ENCODE measurements at regions not wholly inside any gene's neighbourhood (a gene's known extent, or its start where the extent isn't known, plus 50 kb on each side); places are given as distances from the start of the nearest gene placed in this dataset.
"Not testable (repeated sequence)": the region's sequence is repeated elsewhere in the genome, so short reads cannot be mapped to it uniquely, and the experiment has no call there.

DNA sequence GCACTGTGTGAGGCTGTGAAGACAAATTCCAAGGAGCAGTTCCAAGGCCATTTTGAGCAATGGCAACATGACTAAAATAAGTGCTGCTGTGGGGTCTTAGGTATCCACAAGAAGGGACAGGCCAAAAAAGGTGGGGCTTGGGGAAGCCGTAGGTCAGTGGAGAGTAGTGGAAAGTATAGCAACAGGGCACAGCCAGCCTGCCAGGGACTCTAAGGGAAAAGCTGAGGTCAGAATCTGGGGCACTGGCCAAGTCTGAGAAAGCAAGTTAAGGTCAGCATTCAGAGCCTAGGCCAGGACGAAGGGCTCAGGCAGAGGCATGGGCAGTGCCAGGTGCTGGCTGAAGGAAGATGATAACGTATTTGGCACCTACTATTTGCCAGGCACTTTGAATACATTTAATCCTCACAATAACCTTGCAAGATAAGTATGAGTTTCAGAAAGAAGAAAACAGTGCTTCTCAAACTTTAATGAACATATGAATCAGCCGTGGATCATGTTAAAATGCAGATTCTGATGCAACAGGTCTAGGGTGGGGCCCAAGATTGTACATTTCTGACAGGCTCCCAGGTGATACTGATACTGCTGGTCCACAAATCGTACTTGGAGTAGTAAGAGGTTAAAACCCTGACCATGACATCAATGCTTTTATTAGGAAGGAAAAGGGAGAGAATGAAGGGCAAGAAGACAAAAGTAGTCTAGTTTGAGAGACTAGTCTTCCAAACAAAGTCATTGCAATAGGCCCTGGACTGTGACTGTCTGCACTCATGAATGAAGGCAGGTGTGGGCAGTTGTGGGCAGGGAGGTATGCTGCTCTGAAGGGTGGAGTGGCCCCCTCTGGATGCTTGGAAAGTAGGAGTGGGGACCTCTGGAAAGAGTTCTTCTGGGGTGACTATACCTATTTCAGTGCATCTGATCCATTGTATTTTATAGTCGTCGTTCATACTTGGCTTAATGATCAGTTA is 106.3 kb upstream of the ANKRD28 start:
- DNase-seq: no peak

DNA sequence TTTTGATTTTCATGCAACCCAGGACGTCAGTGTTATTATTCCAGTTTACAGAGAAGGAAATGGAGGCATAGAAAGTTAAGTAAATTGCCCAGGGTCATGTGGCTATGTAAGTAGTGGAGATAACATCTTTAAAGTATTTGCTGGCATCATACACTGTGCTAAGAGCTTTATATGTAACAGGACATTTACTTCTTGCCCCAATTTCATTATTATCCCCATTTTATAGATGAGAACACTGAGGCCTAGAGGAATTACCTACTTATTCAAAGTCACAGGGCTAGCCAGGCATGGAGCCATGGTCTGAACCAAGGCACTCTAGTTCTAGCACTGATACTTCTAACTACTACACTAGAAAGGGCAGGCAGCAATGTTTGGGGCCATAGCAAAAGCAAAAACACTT is 107.3 kb upstream of the ANKRD28 start:
- DNase-seq: no peak

DNA sequence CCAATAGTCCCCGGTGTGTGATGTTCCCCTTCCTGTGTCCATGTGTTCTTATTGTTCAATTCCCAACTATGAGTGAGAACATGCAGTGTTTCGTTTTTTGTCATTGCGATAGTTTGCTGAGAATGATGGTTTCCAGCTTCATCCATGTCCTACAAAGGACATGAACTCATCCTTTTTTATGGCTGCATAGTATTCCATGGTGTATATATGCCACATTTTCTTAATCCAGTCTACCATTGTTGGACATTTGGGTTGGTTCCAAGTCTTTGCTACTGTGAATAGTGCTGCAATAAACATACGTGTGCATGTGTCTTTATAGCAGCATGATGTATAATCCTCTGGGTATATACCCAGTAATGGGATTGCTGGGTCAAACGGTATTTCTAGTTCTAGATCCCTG is 109.6 kb upstream of the ANKRD28 start:
- DNase-seq: not testable (repeated sequence)

DNA sequence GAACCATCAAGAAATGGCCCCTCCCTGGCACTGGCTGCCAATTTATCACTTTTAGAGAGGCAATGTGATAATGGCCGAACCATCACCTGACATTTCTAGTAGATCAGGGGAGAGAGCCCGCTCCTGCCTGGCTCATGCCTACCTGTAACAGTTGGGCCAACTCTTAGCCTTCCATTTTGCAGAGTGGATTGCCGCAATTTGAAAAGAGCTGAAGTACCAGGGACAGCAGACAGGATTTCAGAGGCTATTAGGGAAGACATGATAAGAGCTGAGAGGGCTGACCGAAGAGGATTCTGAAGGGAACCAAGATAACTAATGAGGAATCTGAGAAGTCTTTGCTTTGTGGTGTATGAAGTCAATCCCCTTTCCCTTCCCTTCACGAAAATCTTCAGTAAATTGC is 121.2 kb upstream of the ANKRD28 start:
- DNase-seq: no peak

DNA sequence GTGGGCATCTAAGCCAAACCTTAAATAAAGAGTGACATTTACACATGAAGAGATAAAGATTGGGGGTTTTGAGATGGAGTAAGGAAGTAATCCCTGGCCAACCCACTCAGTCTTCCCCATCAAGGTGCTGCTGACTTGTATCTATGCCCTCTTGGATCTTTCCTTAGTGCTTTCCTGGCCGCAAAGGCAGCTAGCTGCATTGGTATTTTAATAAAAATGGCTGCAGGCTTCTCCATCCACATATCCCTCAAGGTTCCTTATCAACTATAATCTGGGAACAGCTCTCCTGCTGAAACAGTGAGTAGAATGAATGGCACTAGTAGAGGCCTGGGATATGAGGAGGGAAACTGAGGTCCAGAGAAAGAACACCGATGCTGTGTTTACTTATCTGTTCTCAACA is 122.2 kb upstream of the ANKRD28 start:
- DNase-seq: no peak

DNA sequence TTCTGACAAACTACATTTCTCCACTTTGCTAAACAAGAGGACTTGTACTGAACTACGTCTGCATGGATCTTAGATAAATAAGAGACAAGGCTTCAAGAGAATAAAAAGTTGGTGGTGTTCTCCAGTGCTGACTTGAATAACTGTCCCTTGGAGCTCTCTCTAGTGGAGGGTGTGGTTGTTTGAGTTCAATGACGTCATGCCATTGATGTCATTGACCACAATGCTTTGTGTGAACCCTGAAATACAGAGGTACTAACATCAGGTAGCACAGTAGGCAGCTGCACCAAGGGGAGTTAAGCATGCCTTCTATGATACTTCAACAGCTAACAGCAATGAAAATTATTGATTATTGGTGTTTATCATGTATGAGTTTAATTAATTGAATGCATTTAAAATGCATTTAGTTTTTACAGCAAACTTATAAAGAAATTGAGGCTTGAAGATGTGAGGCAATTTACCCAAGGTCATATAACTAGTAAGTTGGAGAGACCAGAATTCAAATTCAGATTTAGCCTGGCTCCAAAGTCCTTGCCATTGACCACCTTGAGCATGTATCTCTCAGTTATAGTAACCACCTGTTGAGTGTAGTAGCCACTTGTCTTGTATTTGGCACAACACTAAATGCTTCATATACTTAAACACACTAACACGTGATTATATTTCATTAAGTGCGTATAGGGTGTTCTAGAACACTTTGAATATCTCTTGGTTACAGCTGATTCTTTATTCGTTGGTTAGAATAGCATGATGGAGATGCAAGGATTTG is 126.0 kb upstream of the ANKRD28 start:
- no peak for DNase-seq

DNA sequence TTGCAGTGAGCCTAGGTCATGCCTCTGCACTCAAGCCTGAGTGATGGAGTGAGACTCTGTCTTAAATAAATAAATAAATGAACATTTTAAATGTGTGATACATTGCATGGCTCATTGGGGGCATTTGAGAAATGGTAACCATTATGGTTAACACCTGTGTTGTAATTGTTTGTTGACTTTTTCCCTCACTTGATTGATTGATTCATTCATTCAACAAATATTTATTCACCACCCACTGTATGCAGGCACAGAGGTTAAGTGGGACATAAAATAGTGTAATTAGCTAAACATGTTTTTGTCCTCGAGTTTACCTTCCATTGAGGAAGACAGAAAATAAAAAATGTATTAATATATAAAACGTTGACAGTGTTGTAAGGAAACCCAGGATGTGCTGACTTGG is 127.1 kb upstream of the ANKRD28 start:
- no peak for DNase-seq

DNA sequence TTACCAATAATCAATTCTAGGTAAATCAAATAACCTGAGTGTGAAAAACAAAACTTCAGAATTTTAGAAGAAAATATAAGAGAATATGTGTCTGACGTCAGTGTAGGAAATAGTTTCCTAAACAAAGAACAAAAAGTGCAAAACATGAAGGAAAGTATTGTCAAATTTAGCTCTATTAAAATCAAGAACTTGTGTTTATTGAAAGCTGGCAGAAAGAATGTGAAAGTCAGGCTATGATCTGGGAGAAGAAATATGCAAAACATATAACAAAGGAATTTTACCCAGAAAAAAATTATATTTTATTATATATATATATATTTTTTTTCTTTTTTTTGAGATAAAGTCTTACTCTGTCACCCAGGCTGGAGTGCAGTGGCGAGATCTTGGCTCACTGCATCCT is 129.1 kb upstream of the ANKRD28 start:
- no peak for DNase-seq

DNA sequence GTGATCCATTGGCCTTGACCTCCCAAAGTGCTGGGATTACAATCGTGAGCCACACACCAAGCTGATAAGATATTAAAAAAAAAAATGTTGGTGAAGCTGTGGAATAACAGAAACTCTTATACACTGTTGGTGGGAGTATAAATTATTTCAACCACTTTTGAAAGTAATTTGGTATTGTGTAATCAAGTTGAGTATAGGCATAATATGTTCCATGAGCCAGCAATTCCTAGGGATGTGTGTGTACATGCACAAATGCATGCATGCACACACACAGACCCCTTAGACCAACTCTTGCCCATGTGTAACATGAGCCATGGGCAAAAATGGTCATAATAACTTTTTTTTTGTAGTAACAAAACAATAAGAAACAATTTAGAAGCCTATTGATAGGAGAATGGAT is 130.2 kb upstream of the ANKRD28 start:
- DNase-seq: no peak

DNA sequence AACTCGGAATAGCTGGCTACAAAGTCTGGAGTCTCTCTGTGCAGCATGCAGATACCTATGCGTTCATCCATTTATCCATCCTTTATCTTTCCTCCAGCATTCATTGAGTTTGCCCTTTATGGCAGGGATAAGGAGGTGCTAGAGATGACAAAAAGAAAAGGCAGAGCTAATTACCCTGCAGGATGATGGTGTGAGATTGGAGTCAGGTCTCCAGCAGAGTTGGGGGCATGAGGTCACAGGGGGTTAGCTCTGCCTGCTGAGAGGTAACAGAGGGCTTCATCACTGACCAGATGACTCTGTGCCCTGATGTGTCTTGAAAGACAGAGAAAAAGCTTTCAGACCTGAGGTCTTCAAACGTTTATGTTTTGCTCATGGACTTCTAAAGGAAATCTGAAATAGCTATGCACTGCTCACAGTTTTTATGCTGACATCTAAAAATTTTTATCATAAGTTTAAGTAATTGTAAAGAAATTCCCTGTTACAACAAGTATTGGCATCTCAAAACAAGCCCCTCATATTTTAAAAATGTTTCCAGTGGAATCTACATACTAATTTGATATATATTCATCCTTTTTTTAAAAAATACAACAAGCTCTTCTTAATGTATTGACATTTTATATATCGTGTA is 132.3 kb upstream of the ANKRD28 start:
- DNase-seq: no peak

DNA sequence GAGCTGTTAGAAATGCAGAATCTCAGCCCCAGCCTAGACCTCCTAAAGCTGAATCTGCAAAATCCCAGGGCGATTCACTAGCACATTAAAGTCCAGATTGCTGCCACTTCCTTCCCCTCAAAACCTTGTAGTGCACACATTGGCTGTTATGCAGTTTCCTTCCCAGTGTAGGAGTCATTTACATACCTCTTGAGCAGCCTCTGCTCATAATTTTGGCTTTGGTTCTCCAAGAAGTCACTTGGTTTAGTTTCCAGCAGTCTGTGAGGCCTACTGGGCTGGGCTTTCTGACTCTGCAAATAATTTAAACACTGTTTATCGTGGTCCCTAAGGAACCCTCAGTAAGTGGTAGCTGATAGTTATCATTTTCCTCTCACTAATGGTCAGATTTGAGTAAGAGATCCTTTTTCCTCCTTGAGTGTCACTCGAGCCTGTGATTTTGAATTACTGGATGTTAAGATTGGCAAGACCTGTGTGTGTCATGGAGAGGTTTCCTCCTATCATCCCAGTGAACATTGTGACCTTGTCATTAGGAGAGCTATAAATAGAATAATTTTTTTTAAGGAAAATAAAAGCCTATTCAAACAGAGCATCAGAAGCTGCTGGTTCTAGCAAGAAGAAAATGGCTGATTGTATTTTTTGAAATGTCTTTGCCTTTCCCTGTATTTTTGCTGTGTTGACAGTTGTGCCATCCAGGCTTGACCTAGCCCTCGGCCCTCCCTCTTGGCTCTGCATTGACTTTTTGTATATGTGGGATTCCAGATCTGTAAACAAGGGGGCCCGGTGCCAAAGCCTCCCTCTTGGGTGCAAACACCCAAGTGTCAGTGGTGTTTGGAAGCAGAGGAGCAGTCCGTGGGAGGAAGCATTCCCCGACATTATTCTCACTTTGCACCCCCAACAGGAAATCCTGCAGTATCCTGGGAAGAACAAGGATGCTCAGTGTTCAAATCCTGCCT is 134.8 kb upstream of the ANKRD28 start:
- DNase-seq: no peak

DNA sequence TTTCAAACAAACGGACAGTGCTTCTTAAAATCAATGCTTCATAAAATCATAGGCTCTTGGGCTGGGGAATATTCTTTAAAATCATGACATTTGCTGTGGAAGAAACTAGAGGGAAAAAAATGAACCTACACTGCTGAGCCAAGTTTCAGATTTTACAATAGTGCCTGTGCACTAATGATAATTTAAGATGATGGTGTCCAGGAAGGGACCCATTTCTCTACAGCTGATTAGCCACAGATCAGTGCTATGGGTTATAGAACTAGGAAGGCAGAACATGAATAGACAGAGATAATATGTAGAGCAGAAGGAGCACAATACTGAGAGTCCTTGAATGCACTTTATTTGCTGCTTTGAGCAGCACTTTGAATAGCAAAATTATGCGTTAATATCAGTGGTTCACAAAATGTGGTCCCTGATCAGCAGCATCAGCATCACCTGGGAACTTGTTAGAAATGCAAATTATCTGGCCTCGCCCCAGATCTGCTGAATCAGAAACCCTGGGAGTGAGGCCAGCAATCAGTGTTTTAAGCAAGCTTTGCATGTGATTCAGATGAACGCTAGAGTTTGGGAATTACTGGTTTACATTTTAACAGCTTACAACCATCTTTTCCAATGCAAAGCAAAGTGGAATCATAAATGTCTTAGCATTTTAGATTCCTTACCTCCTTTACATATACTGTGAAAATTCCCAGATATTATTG is 135.8 kb upstream of the ANKRD28 start:
- DNase-seq: no peak

DNA sequence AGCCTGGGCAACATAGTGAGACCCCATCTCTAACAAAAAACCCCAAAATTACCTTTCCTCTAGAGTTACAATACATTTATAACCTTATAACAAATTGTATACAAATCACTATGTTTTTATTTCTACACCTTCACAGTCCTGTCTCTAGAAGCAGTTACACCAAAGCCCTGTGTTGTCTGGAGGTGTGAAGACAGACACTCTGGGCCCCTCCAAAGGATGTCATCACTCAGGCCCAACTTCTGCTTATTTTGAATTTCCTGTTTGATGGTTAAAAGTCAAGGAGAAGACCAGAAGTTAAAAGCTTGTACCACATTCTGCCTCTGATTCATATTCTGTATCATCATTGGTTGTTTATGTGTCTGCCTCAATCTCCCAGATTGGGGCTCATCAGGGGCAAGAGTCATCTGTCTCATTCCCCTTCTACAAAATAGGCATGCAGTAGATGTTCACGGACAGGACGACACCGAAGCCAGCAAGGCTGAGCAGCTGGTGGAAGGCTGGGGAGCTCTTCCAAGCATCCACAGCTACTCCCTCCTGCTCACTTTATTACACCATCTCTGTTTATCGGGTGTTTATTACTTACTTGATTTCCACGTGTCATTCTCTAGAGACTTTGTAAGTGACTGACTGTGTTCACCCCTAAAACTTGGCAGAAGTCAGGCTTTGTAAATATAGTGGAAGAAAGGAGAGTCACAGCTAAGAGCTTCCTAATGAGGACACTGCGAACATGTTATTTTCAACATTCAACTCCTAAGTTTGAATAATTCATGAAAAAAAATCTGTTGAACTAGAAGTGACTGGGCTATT is 136.8 kb upstream of the ANKRD28 start:
- DNase-seq: no peak

DNA sequence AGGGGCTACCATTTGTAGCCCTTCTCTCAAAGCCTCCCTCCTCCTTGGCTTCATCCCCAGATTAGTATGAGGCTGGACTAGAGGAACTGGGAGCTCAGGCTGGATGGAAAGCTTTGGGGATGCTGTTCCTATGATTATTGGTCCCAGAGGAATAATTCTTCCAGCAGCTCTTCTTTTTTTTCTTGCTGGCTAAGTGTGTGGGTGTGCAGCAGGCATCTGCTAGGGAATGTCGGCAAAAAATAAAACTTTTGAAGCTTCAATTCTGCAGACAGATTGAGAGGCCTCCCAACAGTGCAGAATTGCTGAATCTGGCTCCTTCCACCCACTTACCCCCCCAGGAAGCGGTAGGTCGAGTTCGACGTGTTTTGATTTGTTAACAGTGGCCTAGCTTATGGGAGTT is 138.5 kb upstream of the ANKRD28 start:
- no peak for DNase-seq

DNA sequence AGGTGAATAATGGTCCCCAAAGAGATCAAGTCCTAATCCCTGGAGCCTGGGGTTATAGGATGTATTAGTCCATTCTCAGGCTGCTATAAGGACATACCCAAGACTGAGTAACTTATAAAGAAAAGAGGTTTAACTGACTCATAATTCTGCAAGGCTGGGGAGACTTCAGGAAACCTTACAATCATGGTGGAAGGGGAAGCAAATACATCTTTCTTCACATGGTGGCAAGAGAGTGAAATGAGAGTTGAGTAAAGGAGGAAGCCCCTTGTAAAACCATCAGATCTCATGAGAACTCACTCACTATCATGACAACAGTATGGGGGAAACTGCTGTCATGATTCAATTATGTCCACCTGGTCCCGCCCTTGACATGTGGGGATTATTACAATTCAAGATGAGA is 142.9 kb upstream of the ANKRD28 start:
- DNase-seq: no peak

DNA sequence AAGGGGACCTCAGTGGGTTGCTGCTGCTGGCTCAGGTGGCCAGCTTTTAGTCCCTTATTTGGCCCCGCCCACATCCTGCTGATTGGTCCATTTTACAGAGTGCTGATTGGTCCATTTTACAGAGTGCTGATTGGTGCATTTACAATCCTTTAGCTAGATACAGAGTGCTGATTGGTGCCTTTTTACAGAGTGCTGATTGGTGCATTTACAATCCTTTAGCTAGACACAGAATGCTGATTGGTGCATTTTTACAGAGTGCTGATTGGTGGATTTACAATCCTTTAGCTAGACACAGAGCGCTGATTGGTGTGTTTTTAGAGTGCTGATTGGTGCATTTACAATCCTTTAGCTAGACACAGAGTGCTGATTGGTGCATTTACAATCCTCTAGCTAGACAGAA is 143.7 kb upstream of the ANKRD28 start:
- DNase-seq: not testable (repeated sequence)

DNA sequence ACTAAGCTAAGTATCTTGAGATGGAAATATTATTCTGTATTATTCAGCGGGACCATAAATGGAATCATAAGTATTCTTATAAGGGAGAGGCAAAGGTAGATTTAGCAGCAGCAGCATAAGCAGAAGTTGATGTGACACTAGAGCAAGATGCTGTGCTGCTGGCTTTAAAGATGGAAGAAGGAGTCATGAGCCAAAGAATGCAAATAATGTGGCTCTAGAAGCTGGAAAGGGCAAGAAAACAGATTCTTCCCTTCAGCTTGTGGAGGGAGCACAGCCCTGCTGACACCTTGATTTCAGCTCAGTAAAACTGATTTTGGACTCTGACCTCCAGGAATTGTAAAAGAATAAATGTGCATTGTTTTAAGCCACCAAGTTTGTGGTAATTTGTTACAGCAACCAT is 144.2 kb upstream of the ANKRD28 start:
- no peak for DNase-seq

DNA sequence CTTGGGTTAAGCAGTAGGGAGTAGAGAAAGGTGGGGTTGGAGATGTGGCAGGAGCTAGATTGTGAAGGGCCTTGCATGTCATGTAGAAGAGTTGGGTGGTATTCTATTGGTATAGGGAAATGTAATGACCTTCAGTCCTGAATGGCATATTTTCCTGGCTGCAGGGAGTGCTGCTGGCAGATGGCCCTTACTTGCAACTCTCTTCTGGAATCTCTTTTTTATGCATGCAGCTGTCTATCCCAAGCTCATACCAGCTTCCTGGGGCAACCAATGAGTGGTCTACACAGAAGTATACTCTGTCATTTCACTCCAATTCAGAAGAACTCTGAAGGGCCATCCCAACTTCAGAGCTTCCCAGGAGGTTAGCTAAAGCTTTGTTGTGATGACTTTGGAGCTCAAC is 144.7 kb upstream of the ANKRD28 start:
- no peak for DNase-seq

DNA sequence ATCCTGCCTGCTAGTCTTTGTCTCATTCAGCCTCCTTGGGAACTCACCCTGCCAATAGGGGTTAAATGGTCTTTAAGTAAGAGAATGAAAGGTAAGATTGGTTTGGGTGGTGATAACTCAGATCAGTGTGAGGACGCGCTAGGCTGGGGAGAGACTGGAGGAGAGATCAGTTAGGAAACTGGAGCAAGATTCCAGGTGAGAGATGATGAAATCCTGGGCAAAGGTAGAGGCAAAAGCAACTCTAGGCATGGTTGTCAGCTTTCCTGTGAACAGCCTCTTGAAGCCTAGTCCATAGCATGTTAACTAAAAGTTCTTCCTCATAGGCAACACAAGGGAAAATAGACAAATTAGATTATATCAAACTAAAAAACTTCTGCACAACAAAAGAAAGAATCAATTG is 145.2 kb upstream of the ANKRD28 start:
- no peak for DNase-seq

DNA sequence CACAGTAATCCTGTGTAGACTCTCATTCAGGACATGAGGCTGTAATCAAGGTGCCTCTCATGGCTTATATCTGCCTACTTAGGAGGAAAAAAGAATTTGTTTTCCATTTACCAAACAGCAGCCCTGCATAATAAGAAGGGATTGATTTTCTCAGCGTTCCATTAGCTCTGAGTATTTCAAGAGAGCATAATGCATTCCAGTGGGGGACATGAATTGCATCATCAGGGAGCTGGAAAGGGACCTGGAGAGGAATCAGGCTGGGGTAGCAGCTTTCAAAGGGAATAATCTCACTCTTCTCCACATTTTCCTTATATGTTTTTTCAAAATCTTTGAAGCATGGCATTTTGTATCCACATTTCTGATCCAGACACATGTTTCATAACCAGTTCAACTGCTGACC is 150.6 kb upstream of the ANKRD28 start:
- no peak for DNase-seq
